SK-N-SH treated with all-trans-retinoic acid at 6 μM for 48 hours (cell line): ENCODE measurements at regions not wholly inside any gene's neighbourhood (a gene's known extent, or its start where the extent isn't known, plus 50 kb on each side); places are given as distances from the start of the nearest gene placed in this dataset.

Experiments used
- ATAC-seq: fragments of 200-7000 bp; cut with Tn5 transposase; 3 replicates; pipeline ENCODE4 v1.9.1; 2020; ENCODE audit warnings: mild to moderate bottlenecking, moderate library complexity
- ARNTL ChIP-seq: fragments of 450-650 bp; formaldehyde crosslinking; IDR thresholded peaks from 2 replicates; pipeline ENCODE4 v1.5.0; 2020; ENCODE audit warnings: low read depth, mild to moderate bottlenecking, moderate library complexity, borderline replicate concordance
- BACH2 ChIP-seq: fragments of 250-450 bp; sonication (Bioruptor Pico); IDR thresholded peaks from 2 replicates; pipeline ENCODE4 v1.9.0; 2021; ENCODE audit warnings: mild to moderate bottlenecking, borderline replicate concordance
- CREB5 ChIP-seq: fragments of 250-450 bp; sonication (Bioruptor Pico); IDR thresholded peaks from 2 replicates; pipeline ENCODE4 v1.5.1; 2020; ENCODE audit warnings: low read depth, mild to moderate bottlenecking, moderate library complexity
- CSDC2 ChIP-seq: fragments of 250-450 bp; sonication (Bioruptor Pico); IDR thresholded peaks from 2 replicates; pipeline ENCODE4 v1.5.0; 2020; ENCODE audit warnings: mild to moderate bottlenecking, moderate library complexity
- ESRRG ChIP-seq: fragments of 250-450 bp; sonication (Bioruptor Pico); IDR thresholded peaks from 2 replicates; pipeline ENCODE4 v1.6.1; 2021; ENCODE audit warnings: mild to moderate bottlenecking
- GLIS3 ChIP-seq: fragments of 250-450 bp; sonication (Bioruptor Pico); IDR thresholded peaks from 2 replicates; pipeline ENCODE4 v1.5.0; 2020; ENCODE audit warnings: mild to moderate bottlenecking, moderate library complexity
- ISL1 ChIP-seq: fragments of 250-450 bp; sonication (Bioruptor Pico); IDR thresholded peaks from 2 replicates; pipeline ENCODE4 v2.1.2; 2022; ENCODE audit warnings: mild to moderate bottlenecking, moderate library complexity
- PATZ1 ChIP-seq: fragments of 250-450 bp; sonication (Bioruptor Pico); IDR thresholded peaks from 2 replicates; pipeline ENCODE4 v1.8.0; 2020; ENCODE audit warnings: mild to moderate bottlenecking, moderate library complexity, borderline replicate concordance
- RARB ChIP-seq: fragments of 250-450 bp; sonication (Bioruptor Pico); IDR thresholded peaks from 2 replicates; pipeline ENCODE4 v1.8.0; 2021; ENCODE audit warnings: mild to moderate bottlenecking, moderate library complexity
- SNAI2 ChIP-seq: fragments of 250-450 bp; sonication (Bioruptor Pico); IDR thresholded peaks from 2 replicates; pipeline ENCODE4 v1.5.0; 2020; ENCODE audit warnings: mild to moderate bottlenecking, moderate library complexity
- TOX ChIP-seq: fragments of 250-450 bp; sonication (Bioruptor Pico); IDR thresholded peaks from 2 replicates; pipeline ENCODE4 v1.8.0; 2021; ENCODE audit warnings: mild to moderate bottlenecking, moderate library complexity, borderline replicate concordance
- ZC3H10 ChIP-seq: fragments of 250-450 bp; sonication (Bioruptor Pico); IDR thresholded peaks from 2 replicates; pipeline ENCODE4 v1.5.1; 2021; ENCODE audit warnings: mild to moderate bottlenecking, moderate library complexity
- ZFP3 ChIP-seq: fragments of 250-450 bp; sonication (Bioruptor Pico); IDR thresholded peaks from 2 replicates; pipeline ENCODE4 v1.5.0; 2020; ENCODE audit warnings: mild to moderate bottlenecking, moderate library complexity
- ZFP30 ChIP-seq: fragments of 450-650 bp; formaldehyde crosslinking; IDR thresholded peaks from 2 replicates; pipeline ENCODE4 v1.5.0; 2022; ENCODE audit warnings: mild to moderate bottlenecking, moderate library complexity
- ZNF565 ChIP-seq: fragments of 450-650 bp; formaldehyde crosslinking; conservative IDR thresholded peaks from 2 replicates; pipeline ENCODE4 v1.5.0; 2020; ENCODE audit warnings: low read depth, mild to moderate bottlenecking, moderate library complexity
- ZNF70 ChIP-seq: fragments of 450-650 bp; formaldehyde crosslinking; IDR thresholded peaks from 2 replicates; pipeline ENCODE4 v1.5.0; 2020; ENCODE audit warnings: mild to moderate bottlenecking, moderate library complexity
- ZNF8 ChIP-seq: fragments of 450-650 bp; formaldehyde crosslinking; IDR thresholded peaks from 2 replicates; pipeline ENCODE4 v1.5.0; 2020; ENCODE audit warnings: mild to moderate bottlenecking, moderate library complexity
- TF ChIP-seq, protein P1 (sequence below): fragments of 250-450 bp; sonication (Bioruptor Pico); IDR thresholded peaks from 2 replicates; pipeline ENCODE4 v1.8.0; 2021; ENCODE audit warnings: low read depth, mild to moderate bottlenecking, moderate library complexity, borderline replicate concordance

DNA sequence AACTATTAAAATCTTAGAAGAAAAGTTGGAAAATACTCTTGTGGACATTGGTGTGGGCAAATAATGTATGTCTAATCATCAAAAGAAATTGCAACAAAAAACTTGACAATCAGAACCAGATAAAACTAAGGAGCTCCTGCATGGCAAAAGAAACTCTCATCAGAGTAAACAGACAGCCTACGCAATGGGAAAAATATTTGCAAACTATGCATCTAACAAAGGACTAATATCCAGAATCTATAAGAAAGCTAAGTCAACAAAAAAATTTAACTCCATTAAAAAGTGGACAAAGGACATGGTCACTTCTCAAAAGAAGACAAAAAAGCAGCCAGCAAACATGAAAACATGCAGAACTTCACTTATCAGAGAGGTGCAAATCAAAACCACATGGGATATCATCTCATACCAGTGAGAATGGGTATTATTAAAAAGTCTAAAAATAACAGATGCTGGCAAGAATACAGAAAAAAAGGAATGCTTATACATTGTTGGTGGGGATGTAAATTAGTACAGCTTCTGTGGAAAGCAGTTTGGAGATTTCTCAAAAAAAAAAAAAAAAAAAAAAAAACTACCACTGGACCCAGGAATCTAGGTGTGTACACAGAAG is 99.7 kb upstream of the TOP3B start:
- TF ChIP-seq ZNF8 (CRISPR knock-in tag) (no peak), ISL1 (CRISPR knock-in tag) (no peak), CSDC2 (CRISPR knock-in tag) (no peak), TOX (CRISPR knock-in tag) (no peak), ZFP30 (CRISPR knock-in tag) (no peak), ZC3H10 (CRISPR knock-in tag) (no peak), CREB5 (no peak)
- TF ChIP-seq, protein P1, sequence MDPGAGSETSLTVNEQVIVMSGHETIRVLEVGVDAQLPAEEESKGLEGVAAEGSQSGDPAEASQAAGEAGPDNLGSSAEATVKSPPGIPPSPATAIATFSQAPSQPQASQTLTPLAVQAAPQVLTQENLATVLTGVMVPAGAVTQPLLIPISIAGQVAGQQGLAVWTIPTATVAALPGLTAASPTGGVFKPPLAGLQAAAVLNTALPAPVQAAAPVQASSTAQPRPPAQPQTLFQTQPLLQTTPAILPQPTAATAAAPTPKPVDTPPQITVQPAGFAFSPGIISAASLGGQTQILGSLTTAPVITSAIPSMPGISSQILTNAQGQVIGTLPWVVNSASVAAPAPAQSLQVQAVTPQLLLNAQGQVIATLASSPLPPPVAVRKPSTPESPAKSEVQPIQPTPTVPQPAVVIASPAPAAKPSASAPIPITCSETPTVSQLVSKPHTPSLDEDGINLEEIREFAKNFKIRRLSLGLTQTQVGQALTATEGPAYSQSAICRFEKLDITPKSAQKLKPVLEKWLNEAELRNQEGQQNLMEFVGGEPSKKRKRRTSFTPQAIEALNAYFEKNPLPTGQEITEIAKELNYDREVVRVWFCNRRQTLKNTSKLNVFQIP (CRISPR knock-in tag): no peak
- ATAC-seq: no peak

GRCh38 chr22:22080270-22080669 is 97.7 kb upstream of the TOP3B start:
- TF ChIP-seq ZFP3 (CRISPR knock-in tag): no peak
- TF ChIP-seq ZNF70 (CRISPR knock-in tag): no peak
- no peak for TF ChIP-seq ARNTL (CRISPR knock-in tag)
- no peak for TF ChIP-seq CSDC2 (CRISPR knock-in tag)
- no peak for TF ChIP-seq ZNF565 (CRISPR knock-in tag)
- no peak for TF ChIP-seq BACH2 (CRISPR knock-in tag)
- no peak for TF ChIP-seq ZC3H10 (CRISPR knock-in tag)
- no peak for ATAC-seq

DNA sequence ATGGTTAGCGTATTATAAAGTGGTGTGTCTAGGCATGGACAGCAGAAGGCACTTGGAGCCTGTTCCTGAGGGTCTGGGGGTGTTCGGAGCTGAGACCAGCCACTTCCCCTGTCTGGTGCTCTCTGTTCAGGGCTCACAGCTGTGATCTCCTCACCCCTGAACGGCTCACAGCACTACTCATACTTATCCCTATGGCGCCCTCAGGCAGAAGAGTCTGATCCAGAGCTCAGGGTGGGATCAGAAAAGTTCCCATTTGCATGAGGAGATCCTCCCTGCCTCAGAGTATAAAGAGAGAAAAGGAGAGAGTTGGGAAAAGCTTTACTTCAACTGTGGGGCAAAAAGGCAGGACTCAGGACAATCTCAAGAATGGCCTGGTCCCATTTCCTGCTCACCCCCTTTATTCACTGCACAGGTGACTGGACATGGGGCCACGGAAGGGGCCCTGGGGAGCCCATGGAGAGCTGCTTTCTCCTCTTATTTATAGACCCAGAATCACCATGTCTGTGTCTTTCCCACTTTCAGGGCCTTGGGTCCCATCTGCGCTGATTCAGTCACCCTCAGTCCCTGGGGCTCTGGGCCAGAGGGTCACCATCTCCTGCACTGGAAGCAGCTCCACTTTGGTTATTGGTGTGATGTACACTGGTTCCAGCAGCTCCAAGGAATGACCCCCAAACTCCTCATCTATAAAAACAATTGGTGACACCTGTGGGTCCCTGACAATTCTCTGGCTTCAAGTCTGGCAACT is 97.0 kb upstream of the TOP3B start:
- no peak for ATAC-seq
- no peak for TF ChIP-seq ESRRG (CRISPR knock-in tag)
- TF ChIP-seq ARNTL (CRISPR knock-in tag): no peak
- TF ChIP-seq ZFP3 (CRISPR knock-in tag): no peak
- TF ChIP-seq RARB (CRISPR knock-in tag): no peak
- TF ChIP-seq ZNF565 (CRISPR knock-in tag): no peak
- no peak for TF ChIP-seq ZC3H10 (CRISPR knock-in tag)
- TF ChIP-seq GLIS3 (CRISPR knock-in tag): no peak
- TF ChIP-seq SNAI2 (CRISPR knock-in tag): no peak
- no peak for TF ChIP-seq PATZ1 (CRISPR knock-in tag)

DNA sequence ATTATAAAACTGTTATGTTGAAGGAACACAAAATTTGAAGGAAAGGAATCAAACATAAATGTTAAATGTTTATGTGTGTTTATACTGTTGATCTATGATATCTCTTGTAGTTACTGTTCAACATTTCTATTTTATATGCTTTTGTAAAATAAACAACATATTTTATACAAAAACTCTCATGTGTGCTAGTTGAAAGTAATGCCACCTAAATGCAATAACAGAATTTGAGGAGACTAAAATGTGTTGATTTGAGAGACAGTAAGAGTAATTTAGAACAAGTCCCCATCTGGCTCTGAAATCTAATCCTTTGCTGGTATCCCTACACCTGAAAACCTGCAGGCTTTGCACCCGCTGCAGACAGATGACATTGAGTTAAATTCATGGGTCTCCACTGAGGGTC is 95.7 kb upstream of the TOP3B start:
- TF ChIP-seq GLIS3 (CRISPR knock-in tag) (no peak), CREB5 (no peak), PATZ1 (CRISPR knock-in tag) (no peak), ISL1 (CRISPR knock-in tag) (no peak), TOX (CRISPR knock-in tag) (no peak), ZFP3 (CRISPR knock-in tag) (no peak), CSDC2 (CRISPR knock-in tag) (no peak), ZC3H10 (CRISPR knock-in tag) (no peak)
- no peak for ATAC-seq
